ENCODE measurements at regions not wholly inside any gene's neighbourhood (a gene's known extent, or its start where the extent isn't known, plus 50 kb on each side); places are given as distances from the start of the nearest gene placed in this dataset.

DNA sequence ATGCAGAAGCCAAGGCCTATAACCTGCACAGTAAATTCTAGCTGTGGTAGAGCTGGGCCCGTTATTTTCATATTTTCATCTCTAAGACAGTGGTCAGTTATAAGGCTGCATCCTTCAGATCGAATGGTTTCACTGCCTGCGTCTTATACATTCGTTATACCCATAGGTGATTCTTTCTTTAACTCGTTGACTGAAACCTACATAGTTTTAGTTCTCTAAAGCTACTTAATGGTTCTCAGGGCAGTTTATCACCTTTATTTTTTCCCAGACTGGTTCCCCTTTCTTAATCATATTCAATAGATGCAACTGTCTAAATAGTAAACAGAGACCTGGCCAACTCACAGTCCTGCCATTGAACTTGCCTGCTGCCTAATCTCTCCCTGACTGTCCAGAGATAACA lies 615.3 kb upstream of the SLITRK1 start:
- no peak for DNase-seq

DNA sequence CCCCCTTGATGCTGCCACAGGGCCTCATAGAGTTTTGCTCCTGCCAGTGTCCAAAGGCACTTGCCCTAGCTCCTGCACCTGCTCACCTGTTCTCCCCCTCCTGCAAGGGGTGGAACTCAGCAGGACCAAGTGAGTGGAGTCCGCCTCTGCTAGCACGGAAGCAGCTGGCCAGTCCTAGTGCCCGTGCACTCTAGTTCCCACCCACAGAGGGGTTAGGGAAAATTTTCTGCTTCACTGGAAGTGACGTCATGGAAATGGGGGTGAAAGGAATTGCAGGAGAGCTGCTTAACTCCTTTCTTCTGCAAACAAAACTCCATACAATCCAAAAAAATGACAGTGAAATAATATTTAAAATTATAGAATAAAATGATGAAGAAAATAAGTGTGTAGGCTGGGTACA lies 609.7 kb upstream of the SLITRK1 start:
- no peak for DNase-seq

- DNase-seq = no peak
Measured at GRCh38 chr13:84487752-84488151, 605.5 kb upstream of the SLITRK1 start.

GRCh38 chr13:84481958-84482357 lies 599.7 kb upstream of the SLITRK1 start:
- no peak for DNase-seq

- no peak for DNase-seq
Measured at GRCh38 chr13:84479656-84480055, 597.4 kb upstream of the SLITRK1 start.

DNA sequence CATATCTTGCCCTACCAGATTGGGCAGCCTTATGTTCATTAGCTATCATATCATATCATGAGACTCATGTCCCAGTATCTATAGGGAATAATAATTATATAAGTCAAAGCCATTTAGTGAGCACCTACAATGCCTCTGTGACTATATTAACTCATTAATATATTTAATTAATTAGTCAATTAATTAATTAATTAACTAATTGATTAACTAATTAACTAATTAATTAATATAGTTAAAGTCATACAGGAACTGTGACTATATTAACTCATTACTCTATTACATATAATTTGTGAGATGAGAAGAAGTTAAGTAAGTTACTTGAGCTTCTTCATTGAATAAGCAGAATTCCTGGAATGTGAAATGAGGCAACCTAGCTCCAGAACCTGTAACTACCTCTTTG lies 588.3 kb upstream of the SLITRK1 start:
- no peak for DNase-seq

- no peak for DNase-seq
Measured at GRCh38 chr13:84466461-84466860, 584.2 kb upstream of the SLITRK1 start.

GRCh38 chr13:84460989-84461388 lies 578.7 kb upstream of the SLITRK1 start:
- DNase-seq = no peak

- DNase-seq = no peak
Measured at GRCh38 chr13:84455143-84455905, 573.0 kb upstream of the SLITRK1 start.

DNA sequence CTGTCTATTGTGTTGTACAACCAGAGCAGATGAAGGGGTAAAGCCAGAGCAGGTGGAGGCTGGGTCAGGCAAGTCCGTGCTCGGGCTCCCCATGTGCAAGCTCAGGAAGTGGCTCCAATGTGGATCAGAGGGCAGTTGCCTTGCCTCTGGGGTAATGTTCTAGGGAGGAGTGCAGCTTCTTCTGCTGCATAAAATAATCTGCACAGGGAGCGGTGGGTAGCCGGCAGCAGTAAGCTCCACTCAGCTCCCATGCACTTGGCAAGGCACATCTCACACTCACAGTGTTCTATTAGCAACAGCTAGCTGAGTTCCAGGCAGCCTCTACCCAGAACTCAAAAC lies 565.3 kb upstream of the SLITRK1 start:
- DNase-seq = no peak

GRCh38 chr13:84446972-84447639 lies 564.8 kb upstream of the SLITRK1 start:
- DNase-seq = no peak

DNA sequence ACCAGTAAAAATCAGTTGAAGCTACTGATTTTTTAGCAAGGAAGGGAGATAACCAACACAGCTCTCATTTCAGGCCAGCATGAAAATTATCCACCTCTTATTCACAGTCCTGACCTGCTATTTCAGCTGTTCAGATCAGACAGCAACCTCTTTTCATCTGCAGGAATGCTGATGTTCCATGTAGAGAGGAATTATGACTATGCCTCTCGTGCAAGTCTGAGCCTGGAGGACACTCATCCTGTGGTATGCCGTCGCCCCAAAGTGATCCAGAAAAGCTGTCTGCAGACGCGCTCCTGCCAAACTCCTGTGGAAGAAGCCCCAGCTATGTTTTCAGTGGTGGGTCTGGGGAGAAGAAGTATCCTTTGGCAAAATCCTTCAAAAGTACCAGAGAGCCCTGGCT lies 563.5 kb upstream of the SLITRK1 start:
- no peak for DNase-seq

DNA sequence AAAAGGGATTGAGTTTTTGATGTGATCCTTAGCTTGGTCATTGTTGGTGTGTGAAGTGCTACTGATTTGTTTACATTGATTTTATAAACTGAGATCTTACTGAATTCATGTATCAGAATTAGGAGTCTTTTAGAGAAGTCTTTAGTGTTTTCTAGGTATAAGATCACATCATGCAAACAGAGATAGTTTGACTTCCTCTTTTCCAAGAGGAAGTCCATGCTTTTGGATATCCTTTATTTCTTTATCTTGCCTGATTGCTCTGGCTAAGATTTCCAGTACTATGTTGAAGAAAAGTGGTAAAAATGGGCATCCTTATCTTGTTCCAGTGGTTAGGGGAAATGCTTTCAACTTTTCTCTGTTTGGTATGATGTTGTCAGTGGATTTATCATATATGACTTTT lies 561.2 kb upstream of the SLITRK1 start:
- no peak for DNase-seq

DNA sequence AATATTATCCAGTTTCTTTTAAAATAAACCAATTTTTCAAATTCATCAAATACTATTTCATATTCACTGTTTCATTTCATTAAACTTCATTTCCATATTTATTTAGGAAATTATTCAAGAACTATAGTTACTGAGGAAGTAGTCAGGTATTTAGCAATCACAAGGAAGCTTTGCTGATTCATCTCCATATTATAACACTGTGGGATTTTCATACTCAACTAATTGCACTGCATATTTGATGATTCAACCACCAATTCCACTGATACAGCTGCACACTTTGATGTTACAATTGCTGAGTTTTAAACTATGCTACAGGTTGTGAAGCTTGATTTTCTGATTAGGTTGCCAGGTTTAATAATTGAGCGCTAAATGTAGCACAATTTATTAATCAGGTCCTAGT lies 556.8 kb upstream of the SLITRK1 start:
- DNase-seq = no peak

DNA sequence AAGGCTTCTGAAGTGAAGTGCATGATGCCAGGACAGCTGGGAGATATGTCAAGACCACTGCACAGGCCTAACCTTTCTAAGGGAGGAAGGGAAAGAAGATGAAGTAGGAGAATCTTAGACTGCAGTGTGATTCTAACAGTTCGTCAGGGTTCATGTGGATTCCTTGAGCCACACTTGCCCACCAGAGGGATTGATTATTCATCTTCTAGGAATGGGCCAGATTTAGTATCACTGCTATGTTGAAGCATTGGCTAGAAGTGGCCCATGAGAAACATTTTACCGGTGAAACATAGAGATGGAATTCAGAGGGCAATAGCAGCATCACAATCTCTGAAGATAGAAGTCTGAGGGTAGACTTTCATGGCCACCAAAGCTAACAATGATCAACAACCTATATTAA lies 550.8 kb upstream of the SLITRK1 start:
- no peak for DNase-seq

DNA sequence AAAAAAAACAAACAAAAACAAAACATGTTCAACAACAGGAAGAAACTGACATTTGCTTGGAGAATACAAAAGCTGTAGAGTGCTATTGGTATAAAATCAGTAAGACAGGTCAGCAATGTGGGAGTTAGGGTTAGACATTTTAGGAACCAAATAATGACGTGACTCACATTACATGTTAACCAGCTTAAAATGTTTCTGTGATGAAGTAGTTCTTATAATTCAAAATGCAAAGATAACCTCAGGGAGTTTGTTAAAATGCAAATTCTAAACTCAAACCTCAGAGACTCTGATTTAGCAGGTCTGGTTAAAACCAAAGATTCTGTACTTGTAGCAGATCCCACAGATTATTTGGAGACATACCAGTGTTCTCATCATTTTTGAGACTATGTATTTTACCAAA lies 549.4 kb upstream of the SLITRK1 start:
- DNase-seq = no peak

DNA sequence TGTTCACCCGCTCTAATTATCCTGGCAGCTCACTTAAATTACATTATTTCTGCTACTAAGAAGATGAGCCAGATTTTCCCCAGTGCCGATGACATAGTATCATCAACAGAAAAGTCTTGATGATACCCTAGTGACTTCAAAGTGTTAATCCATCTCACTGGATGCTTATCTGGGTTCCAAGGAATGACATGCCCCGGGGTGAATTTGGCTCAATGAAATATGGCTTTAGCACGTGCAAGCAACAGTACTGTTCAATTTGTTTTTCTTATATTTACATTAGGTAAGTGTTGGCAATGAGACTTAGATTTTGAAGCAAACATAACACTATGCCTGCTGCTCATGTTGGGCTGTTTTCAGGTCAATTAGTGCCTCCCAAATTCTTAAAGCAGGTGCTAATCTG lies 548.2 kb upstream of the SLITRK1 start:
- no peak for DNase-seq

GRCh38 chr13:84430015-84430414 lies 547.7 kb upstream of the SLITRK1 start:
- no peak for DNase-seq

GRCh38 chr13:84418041-84418440 lies 535.8 kb upstream of the SLITRK1 start:
- DNase-seq = no peak

DNA sequence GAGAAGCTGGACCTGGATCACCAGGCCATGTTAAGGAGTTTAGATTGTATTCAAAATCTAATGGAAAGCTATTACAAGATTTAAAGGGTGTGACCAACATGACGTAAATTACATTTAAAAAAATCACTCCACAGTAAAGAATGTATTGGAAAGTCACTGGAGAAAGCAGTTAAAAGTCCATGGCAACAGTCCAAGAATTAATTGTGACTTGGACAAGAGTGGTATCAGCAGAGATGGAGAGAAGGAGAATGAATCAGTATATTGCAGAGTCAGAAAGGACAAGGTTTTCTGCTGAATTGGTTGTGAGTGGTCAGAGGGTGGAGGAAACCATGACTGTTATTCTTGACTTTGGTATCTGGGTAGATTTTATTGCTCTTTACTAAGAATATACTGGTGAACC lies 535.1 kb upstream of the SLITRK1 start:
- DNase-seq = no peak

DNA sequence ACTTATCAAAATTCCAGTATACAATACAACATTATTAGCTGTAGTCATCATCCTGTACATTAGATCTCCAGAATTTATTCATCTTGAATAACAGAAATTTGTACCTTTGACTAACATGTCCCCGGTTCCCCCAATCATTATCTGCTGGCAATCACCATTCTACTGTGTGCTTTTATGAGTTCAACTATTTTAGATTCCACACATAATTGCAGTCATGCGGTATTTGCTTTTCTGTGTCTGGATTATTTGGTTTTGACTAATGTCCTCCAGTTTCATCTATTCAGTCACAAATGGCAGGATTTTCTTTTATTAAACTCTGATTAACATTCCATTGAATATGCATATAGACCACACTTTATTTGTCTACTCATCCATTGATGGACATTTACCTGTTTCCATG lies 530.7 kb upstream of the SLITRK1 start:
- no peak for DNase-seq

DNA sequence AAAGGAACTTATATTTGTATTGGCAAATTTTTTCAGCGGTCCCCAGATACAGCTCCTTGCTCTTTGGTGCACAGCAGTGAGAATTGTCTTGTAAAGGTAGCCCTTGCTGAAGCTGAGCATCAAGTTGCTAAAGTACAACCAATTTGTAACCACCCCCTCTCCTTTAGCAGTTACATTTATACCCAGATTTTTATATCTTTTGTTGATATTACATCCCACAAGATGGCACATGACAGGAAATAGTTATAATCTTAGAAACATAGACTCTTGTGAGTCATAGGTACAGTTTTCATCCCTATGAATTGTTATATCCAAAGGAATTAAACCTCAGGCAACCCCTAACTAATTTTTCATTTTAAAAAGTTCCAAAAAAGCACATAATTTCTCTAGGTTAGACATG lies 523.0 kb upstream of the SLITRK1 start:
- DNase-seq = no peak

DNA sequence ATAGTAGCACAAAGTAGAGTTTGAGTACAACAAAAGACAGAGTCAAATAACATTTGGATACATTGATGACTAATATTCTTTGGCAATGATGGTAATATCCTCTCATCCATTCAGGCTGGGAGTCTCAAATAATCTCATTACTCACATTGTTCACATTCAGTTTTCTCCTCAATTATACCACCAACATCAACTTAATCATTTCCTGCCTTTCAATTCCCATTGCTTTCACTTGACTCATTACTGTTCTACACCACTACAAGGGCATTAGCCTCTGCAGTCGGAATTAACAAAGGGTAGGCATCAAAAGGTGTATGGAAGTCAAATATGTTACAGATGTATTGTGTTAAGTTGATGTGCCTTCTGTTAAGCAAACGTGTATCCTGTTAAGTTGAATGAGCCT lies 518.4 kb upstream of the SLITRK1 start:
- DNase-seq = no peak

- no peak for DNase-seq
Measured at GRCh38 chr13:84399320-84400085, 517.2 kb upstream of the SLITRK1 start.

Data from CD4-positive, alpha-beta T cell treated with Interferon alpha-2 for 1 hour (primary cell).